ENCODE measurements at regions not wholly inside any gene's neighbourhood (a gene's known extent, or its start where the extent isn't known, plus 50 kb on each side); places are given as distances from the start of the nearest gene placed in this dataset.

- no peaks in the 10 kb centered on the region for H3K9me3 ChIP-seq
- no peak for DNase-seq
- H3K27ac ChIP-seq: no peak overlapping the region
- 85 to 87% methylated on average over 5 of the region's 5 CpGs for WGBS, 2 donors
- TF ChIP-seq POLR2A (IDR thresholded peaks at IDR 0.05) (no peak), CTCF (IDR thresholded peaks at IDR 0.05) (no peak)
- H3K4me1 ChIP-seq: no peaks in the 10 kb centered on the region
- intact Hi-C loops (cut with DNase I): no loop called here
- H3K27me3 ChIP-seq: no peaks in the 10 kb centered on the region
- no peak overlapping the region for H3K4me3 ChIP-seq (replicated peaks in 1 of 3)
- H3K36me3 ChIP-seq: no peaks in the 10 kb centered on the region
These were observed 252.8 kb upstream of the SFRP2 start for GRCh38 chr4:154041640-154042039.

- no peak for DNase-seq
- Histone ChIP-seq H3K4me1 (no peaks in the 10 kb centered on the region), H3K36me3 (no peaks in the 10 kb centered on the region), H3K9me3 (no peaks in the 10 kb centered on the region), H3K4me3 (replicated peaks in 1 of 3) (no peak overlapping the region), H3K27me3 (no peaks in the 10 kb centered on the region), H3K27ac (no peak overlapping the region)
- WGBS, 2 donors: 75 to 83% methylated on average over 4 of the region's 4 CpGs
- intact Hi-C loops (cut with DNase I): no loop called here
- TF ChIP-seq CTCF (IDR thresholded peaks at IDR 0.05): no peak
- no peak for TF ChIP-seq POLR2A (IDR thresholded peaks at IDR 0.05)
These were observed 250.8 kb upstream of the SFRP2 start for GRCh38 chr4:154039435-154040343.

GRCh38 chr4:154036856-154037255 lies 248.0 kb upstream of the SFRP2 start:
- Histone ChIP-seq H3K4me1 (no peaks in the 10 kb centered on the region), H3K36me3 (no peaks in the 10 kb centered on the region), H3K4me3 (replicated peaks in 1 of 3) (no peak overlapping the region), H3K27me3 (no peaks in the 10 kb centered on the region), H3K9me3 (no peaks in the 10 kb centered on the region), H3K27ac (no peak overlapping the region)
- TF ChIP-seq POLR2A (IDR thresholded peaks at IDR 0.05) (no peak), CTCF (IDR thresholded peaks at IDR 0.05) (no peak)
- intact Hi-C loops (cut with DNase I): no loop called here
- 76 to 94% methylated on average over 3 of the region's 3 CpGs for WGBS, 2 donors
- DNase-seq: no peak

- no peak overlapping the region for H3K27ac ChIP-seq
- H3K27me3 ChIP-seq: no peaks in the 10 kb centered on the region
- 14 to 40% methylated on average over 1 of the region's 1 CpG for WGBS, 2 donors
- H3K4me1 ChIP-seq: no peaks in the 10 kb centered on the region
- no peaks in the 10 kb centered on the region for H3K36me3 ChIP-seq
- intact Hi-C loops (cut with DNase I): no loop called here
- no peaks in the 10 kb centered on the region for H3K9me3 ChIP-seq
- no peak overlapping the region for H3K4me3 ChIP-seq (replicated peaks in 1 of 3)
- DNase-seq: no peak
- TF ChIP-seq POLR2A (IDR thresholded peaks at IDR 0.05) (no peak), CTCF (IDR thresholded peaks at IDR 0.05) (no peak)
These were observed 246.5 kb upstream of the SFRP2 start for GRCh38 chr4:154035341-154035740.

GRCh38 chr4:154033921-154034320 lies 245.0 kb upstream of the SFRP2 start:
- Histone ChIP-seq H3K27me3 (no peaks in the 10 kb centered on the region), H3K9me3 (no peaks in the 10 kb centered on the region), H3K36me3 (no peaks in the 10 kb centered on the region), H3K27ac (no peak overlapping the region), H3K4me1 (no peaks in the 10 kb centered on the region), H3K4me3 (replicated peaks in 1 of 3) (no peak overlapping the region)
- 64 to 75% methylated on average over 3 of the region's 3 CpGs for WGBS, 2 donors
- no peak for DNase-seq
- intact Hi-C loops (cut with DNase I): no loop called here
- TF ChIP-seq CTCF (IDR thresholded peaks at IDR 0.05): no peak

Measured in thyroid gland (tissue), 4 donors.